RPMI8226 (cell line): ENCODE measurements at regions not wholly inside any gene's neighbourhood (a gene's known extent, or its start where the extent isn't known, plus 50 kb on each side); places are given as distances from the start of the nearest gene placed in this dataset.

Experiments
- DNase-seq: peaks from one replicate; pipeline ENCODE4 v3.0.0-alpha.2; 2015

DNA sequence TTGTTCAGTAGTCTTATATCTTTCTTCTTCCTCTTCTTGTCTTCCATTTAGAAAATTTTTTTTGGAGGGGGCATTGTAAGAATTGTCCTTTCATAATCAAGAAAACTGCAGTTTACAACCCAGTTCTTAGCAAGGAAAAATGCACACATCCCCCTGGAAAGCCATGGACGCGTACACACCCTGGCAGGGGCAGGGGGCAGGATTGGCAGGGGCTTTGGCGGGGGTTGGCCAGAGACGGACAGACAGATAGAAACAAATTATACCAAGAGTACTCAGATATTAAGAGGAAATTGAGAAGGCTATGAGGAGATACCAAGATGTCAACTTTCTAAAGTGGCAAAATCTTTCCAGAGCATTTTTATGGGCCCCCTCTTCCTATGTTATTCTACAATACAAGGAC is 322.5 kb upstream of the CPXCR1 start:
- no peak for DNase-seq

DNA sequence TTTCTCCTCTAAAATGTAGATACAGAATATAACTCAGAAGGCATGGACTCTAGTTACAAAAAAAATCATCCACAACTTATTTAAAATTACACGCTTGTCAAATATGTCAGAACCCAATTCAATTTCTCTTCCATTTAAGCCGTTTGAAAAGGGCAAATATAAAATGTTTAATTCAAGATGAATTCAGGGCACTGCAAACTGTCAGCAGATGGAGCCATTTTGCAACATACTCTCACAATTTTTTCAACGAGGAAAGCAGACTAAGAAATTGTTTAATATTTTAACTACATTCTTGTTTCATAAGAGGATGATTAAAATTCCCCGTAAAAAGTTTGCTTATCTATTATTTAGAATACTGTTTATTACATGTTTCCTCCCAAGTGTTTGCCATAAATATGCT is 321.3 kb upstream of the CPXCR1 start:
- DNase-seq, result no peak

DNA sequence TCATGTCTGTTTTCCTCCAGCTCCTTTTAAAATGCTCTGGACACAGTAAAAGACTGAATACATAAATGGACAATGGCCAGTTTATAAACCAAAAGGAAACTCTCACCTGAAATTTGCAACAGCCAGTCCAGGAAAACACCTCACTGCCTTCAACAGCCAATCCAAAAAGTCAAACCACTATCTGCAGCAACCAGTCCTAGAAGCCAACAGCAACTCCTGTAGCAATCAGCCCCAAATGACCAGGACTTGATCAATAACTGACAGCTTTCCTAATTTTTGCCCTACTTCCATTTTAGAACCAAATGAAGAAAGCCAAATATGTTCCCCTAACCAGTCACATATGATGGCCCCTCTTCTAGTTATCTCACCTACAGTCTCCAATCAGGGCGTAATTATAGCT is 309.5 kb upstream of the CPXCR1 start:
- DNase-seq, result no peak

DNA sequence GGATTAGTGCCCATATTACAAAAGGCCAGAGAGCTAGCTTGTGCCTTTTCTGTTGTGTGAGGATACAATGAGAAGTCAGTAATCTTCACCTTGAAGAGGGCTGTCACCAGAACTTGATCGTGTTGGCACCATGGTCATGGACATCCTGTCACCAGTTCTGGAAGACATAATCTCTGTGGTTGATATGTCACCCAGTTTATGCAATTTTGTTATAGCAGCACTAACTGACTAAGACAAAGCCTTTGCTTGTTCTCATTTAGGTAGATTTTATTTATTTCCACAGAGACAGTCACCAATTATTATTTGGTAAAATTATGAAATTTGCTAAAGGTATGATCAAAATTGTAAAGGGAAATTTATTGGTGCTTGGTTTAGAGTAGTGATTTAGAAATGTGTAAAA is 308.8 kb upstream of the CPXCR1 start:
- DNase-seq, result no peak

DNA sequence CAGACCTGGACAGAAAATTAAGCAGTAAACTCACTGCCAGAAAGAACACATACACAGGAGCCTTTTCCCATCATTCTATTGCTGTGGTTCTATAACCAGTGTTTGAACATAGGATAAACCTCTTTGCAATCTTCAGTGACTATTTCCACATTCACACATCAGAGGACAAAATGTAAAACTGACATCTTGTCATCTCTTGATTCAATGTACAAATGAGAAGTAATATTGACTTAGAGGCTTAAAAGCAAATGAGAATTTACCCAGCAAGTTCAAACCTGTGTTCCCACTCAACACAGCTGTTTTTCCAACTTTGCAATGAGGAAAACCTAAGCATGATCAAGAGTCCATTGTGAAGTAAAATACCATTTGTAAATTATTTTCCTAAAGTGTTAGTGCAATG is 307.1 kb upstream of the CPXCR1 start:
- no peak for DNase-seq
